A549 (cell line): ENCODE measurements at regions not wholly inside any gene's neighbourhood (a gene's known extent, or its start where the extent isn't known, plus 50 kb on each side); places are given as distances from the start of the nearest gene placed in this dataset.

Source experiments
- ATAC-seq, 2 experiments: fragments of 200-7000 bp in 1 of 2; fragments of >200 bp in 1 of 2; cut with Nextera tagmentation in 1 of 2; cut with Tn5 transposase in 1 of 2; 3 replicates each; pipeline versions ENCODE4 v1.8.0 to v1.9.1; 2018 to 2020; ENCODE audit warnings: mild to moderate bottlenecking in 1 of 2, moderate library complexity in 1 of 2
- CTCF ChIA-PET: fragments of 300-600 bp; sonication (Branson Sonifier 250); formaldehyde crosslinking; extraction: SDS; loops from one replicate; lab custom pipeline; 2021; ENCODE audit warnings: antibody characterized with exemption, inconsistent platforms; lab: Yijun Ruan, JAX
- POLR2A ChIA-PET: fragments of 350-600 bp; formaldehyde crosslinking; extraction: SDS; loops from one replicate; lab custom pipeline; 2021; ENCODE audit warnings: antibody characterized with exemption, inconsistent platforms; lab: Yijun Ruan, JAX
- DNase-seq, 2 experiments: peaks; one replicate each; pipeline versions ENCODE4 v3.0.0 to v3.0.0-alpha.2; 2011 to 2016; ENCODE audit warnings: low read depth in 1 of 2, low spot score in 1 of 2
- FAIRE-seq: peaks from 2 replicates; lab custom pipeline; 2011; peaks lifted over from hg19 to GRCh38; lab: Jason Lieb, UNC
- H3K27ac ChIP-seq, 2 experiments: fragments of >200 bp; sonication (Bioruptor Twin); formaldehyde crosslinking; 3 replicates each; pipeline ENCODE4 v1.5.1; 2016 to 2017
- H3K4me1 ChIP-seq: fragments of >200 bp; sonication (Bioruptor Twin); formaldehyde crosslinking; 3 replicates; pipeline ENCODE4 v1.6.1; 2016
- H3K4me2 ChIP-seq: fragments of >200 bp; sonication (Bioruptor Twin); formaldehyde crosslinking; 3 replicates; pipeline ENCODE4 v1.6.1; 2016
- H3K4me3 ChIP-seq: fragments of >200 bp; sonication (Bioruptor Twin); formaldehyde crosslinking; 3 replicates; pipeline ENCODE4 v1.5.1; 2016
- H3K9me3 ChIP-seq: fragments of >200 bp; sonication (Bioruptor Twin); formaldehyde crosslinking; 3 replicates; pipeline ENCODE4 v1.6.1; 2016
- ATOH8 ChIP-seq: fragments of 250-450 bp; sonication (Bioruptor Pico); IDR thresholded peaks from 2 replicates; pipeline ENCODE4 v1.5.0; 2020; ENCODE audit warnings: low read depth, mild to moderate bottlenecking, moderate library complexity
- BCL3 ChIP-seq: fragments of >200 bp; sonication (Bioruptor Twin); formaldehyde crosslinking; IDR thresholded peaks from 3 replicates; pipeline ENCODE4 v1.6.1; 2016
- CBX2 ChIP-seq: fragments of 200-600 bp; sonication (generic); IDR thresholded peaks from 2 replicates; pipeline ENCODE4 v1.6.1; 2016; ENCODE audit warnings: low read depth, mild to moderate bottlenecking, borderline replicate concordance
- CEBPB ChIP-seq, 2 experiments: fragments of >200 bp in 1 of 2; sonication (Bioruptor Twin) in 1 of 2; formaldehyde crosslinking in 1 of 2; IDR thresholded peaks; 2 replicates each; pipeline ENCODE4 v1.6.1; 2012 to 2016
- CHD2 ChIP-seq: fragments of 150-350 bp; IDR thresholded peaks from 2 replicates; pipeline ENCODE4 v1.6.1; 2014; ENCODE audit warnings: low read length; ENCODE audit not compliant: partially characterized antibody
- CHD4 ChIP-seq: fragments of 200-600 bp; sonication (generic); IDR thresholded peaks from 2 replicates; pipeline ENCODE4 v1.6.1; 2016; ENCODE audit warnings: antibody characterized with exemption, mild to moderate bottlenecking, borderline replicate concordance
- ELK1 ChIP-seq: fragments of 150-350 bp; IDR thresholded peaks from 2 replicates; pipeline ENCODE4 v1.6.1; 2014; ENCODE audit warnings: low read depth, mild to moderate bottlenecking, low read length
- ESRRA ChIP-seq: fragments of 150-350 bp; IDR thresholded peaks from 2 replicates; pipeline ENCODE4 v1.6.1; 2014; ENCODE audit warnings: mild to moderate bottlenecking, low read length, borderline replicate concordance
- FOSB ChIP-seq: fragments of 250-450 bp; sonication (Bioruptor Pico); IDR thresholded peaks from 2 replicates; pipeline ENCODE4 v1.5.0; 2020; ENCODE audit warnings: mild to moderate bottlenecking, moderate library complexity
- FOSL2 ChIP-seq, 2 experiments: fragments of 450-650 bp in 1 of 2; fragments of >200 bp in 1 of 2; sonication (Bioruptor Twin) in 1 of 2; formaldehyde crosslinking; IDR thresholded peaks; 2 replicates each; pipeline versions ENCODE4 v1.5.0 to v1.6.1; 2016 to 2020; ENCODE audit warnings: mild to moderate bottlenecking in 1 of 2, moderate library complexity in 1 of 2
- HEYL ChIP-seq: fragments of 250-450 bp; sonication (Bioruptor Pico); IDR thresholded peaks from 2 replicates; pipeline ENCODE4 v1.8.0; 2021; ENCODE audit warnings: mild to moderate bottlenecking, moderate library complexity
- HMGXB4 ChIP-seq: fragments of 250-450 bp; sonication (Bioruptor Pico); IDR thresholded peaks from 2 replicates; pipeline ENCODE4 v1.5.0; 2021; ENCODE audit warnings: mild to moderate bottlenecking, moderate library complexity, borderline replicate concordance
- HOXB5 ChIP-seq: fragments of 250-450 bp; sonication (Bioruptor Pico); IDR thresholded peaks from 2 replicates; pipeline ENCODE4 v1.5.0; 2020; ENCODE audit warnings: mild to moderate bottlenecking, moderate library complexity
- JUN ChIP-seq, 2 experiments: fragments of >200 bp; sonication (Bioruptor Twin); formaldehyde crosslinking; IDR thresholded peaks; 2 replicates in 1 of 2; 3 replicates in 1 of 2; pipeline ENCODE4 v1.6.1; 2016 to 2017
- JUNB ChIP-seq: fragments of >200 bp; sonication (Bioruptor Twin); formaldehyde crosslinking; IDR thresholded peaks from 2 replicates; pipeline ENCODE4 v1.6.1; 2016
- MAFK ChIP-seq: fragments of 450-650 bp; IDR thresholded peaks from 2 replicates; pipeline ENCODE4 v1.6.1; 2014; ENCODE audit not compliant: partially characterized antibody
- NFE2L2 ChIP-seq: fragments of 150-350 bp; conservative IDR thresholded peaks from 2 replicates; pipeline ENCODE4 v1.6.1; 2014; ENCODE audit warnings: low read length
- NPAS2 ChIP-seq: fragments of 250-450 bp; sonication (Bioruptor Pico); IDR thresholded peaks from 2 replicates; pipeline ENCODE4 v1.8.0; 2022; ENCODE audit warnings: mild to moderate bottlenecking, moderate library complexity, borderline replicate concordance
- POLR2A ChIP-seq: IDR thresholded peaks from 2 replicates; pipeline ENCODE4 v1.6.1; 2012; ENCODE audit warnings: mild to moderate bottlenecking, low read length
- RAD21 ChIP-seq, 2 experiments: fragments of >200 bp in 1 of 2; sonication (Bioruptor Twin) in 1 of 2; formaldehyde crosslinking in 1 of 2; IDR thresholded peaks in 1 of 2; conservative IDR thresholded peaks in 1 of 2; 2 replicates in 1 of 2; 3 replicates in 1 of 2; pipeline ENCODE4 v1.6.1; 2012 to 2018; ENCODE audit warnings: inconsistent platforms in 1 of 2
- TP53 ChIP-seq: fragments of 250-450 bp; sonication (Bioruptor Pico); IDR thresholded peaks from 2 replicates; pipeline ENCODE4 v1.5.0; 2021; ENCODE audit warnings: mild to moderate bottlenecking, moderate library complexity
- WGBS: methylation state at CpG from one replicate; pipeline ENCODE4 v1.1.6; 2017; ENCODE audit errors: missing lambda C conversion rate; 5-methylcytosine and 5-hydroxymethylcytosine counted together
- TF ChIP-seq, protein P1 (sequence below): IDR thresholded peaks from 2 replicates; pipeline ENCODE4 v1.6.1; 2012
- TF ChIP-seq, protein P2 (sequence below): fragments of >200 bp; sonication (Bioruptor Twin); formaldehyde crosslinking; IDR thresholded peaks from 2 replicates; pipeline ENCODE4 v1.6.1; 2016
- TF ChIP-seq, protein P3 (sequence below): IDR thresholded peaks from 2 replicates; pipeline ENCODE4 v1.6.1; 2012; ENCODE audit warnings: low read depth, borderline replicate concordance
- TF ChIP-seq, protein P4 (sequence below): fragments of 450-650 bp; IDR thresholded peaks from 2 replicates; pipeline ENCODE4 v1.6.1; 2014; ENCODE audit warnings: antibody characterized with exemption

GRCh38 chr3:159123877-159124276 is 322.0 kb downstream of the MFSD1 start:
- no peak for FAIRE-seq
- Histone ChIP-seq H3K27ac (no peak overlapping the region), H3K4me2 (no peak overlapping the region)
- TF ChIP-seq FOSL2 (IDR thresholded peaks at IDR 0.05) (no peak), FOSL2 (CRISPR knock-in tag; IDR thresholded peaks at IDR 0.05) (no peak), HOXB5 (CRISPR knock-in tag) (no peak), NFE2L2 (no peak), TP53 (CRISPR knock-in tag) (no peak), BCL3 (no peak), NPAS2 (CRISPR knock-in tag) (no peak), RAD21 (conservative IDR thresholded peaks at IDR 0.05 in 1 of 2, IDR thresholded peaks at IDR 0.05 in 1 of 2) (no peak), CEBPB (IDR thresholded peaks at IDR 0.05) (no peak), ESRRA (no peak), CHD4 (no peak), HMGXB4 (no peak), CHD2 (no peak), POLR2A (no peak)
- TF ChIP-seq, protein P1, sequence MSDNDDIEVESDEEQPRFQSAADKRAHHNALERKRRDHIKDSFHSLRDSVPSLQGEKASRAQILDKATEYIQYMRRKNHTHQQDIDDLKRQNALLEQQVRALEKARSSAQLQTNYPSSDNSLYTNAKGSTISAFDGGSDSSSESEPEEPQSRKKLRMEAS, result no peak
- TF ChIP-seq, all 56 proteins: peak for 0
- Histone ChIP-seq H3K4me1 (no peaks in the 10 kb centered on the region; the same call in 2 of the 3 replicates), H3K4me3 (no peak overlapping the region), H3K9me3 (no peaks in the 10 kb centered on the region)
- ATAC-seq (no peak), DNase-seq (no peak)
- WGBS, result 71% methylated on average over 1 of the region's 1 CpG
- POLR2A ChIA-PET, result no interaction called here
- CTCF ChIA-PET, result interaction anchor here (1.1 to 1.4 kb wide), 2 partner anchors 13 to 18 kb away, joined by 3 to 4 read pairs; no protein-coding TSS in a partner anchor

DNA sequence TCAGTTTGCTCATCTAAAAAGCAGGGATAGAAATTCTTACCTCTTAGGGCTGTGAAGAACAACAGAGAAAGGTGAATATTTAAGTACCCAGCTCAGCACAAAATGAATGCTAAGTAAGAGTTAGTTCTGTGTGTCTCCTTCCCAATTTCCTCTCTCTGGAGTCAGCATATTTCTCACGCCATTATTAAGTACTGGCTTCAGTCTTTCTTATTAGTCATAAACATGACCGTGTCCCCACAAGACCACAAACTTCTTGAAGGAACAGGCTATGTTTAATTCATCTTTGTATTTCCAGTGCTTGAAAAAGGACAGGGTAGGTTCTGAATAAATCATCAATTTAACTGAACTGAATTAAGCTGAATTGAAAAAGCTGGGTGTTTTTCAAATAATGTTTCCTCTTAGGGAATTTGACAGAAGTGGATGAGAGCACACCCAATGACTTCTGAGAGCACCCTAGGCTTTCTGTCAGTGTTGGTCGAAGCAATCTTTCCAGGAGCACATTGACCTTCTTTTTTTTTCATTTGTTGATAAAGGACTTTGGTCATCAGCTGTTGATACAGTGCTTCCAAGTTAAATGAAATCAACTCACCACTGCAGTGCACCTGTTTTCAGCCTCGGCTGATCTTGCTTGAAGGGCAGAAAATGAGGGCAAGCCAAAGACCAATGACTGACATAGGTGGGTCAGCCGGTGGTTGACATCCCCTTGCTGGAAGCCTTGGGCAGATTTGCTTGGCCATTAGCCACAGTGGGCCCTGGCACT is 324.6 kb downstream of the MFSD1 start:
- no peaks in the 10 kb centered on the region; the same call in 2 of the 3 replicates for H3K4me1 ChIP-seq
- no peaks in the 10 kb centered on the region for H3K9me3 ChIP-seq
- TF ChIP-seq TP53 (CRISPR knock-in tag), result no peak
- no peak for TF ChIP-seq FOSB (CRISPR knock-in tag)
- TF ChIP-seq ELK1, result no peak
- TF ChIP-seq, protein P2, sequence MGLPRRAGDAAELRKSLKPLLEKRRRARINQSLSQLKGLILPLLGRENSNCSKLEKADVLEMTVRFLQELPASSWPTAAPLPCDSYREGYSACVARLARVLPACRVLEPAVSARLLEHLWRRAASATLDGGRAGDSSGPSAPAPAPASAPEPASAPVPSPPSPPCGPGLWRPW, result no peak
- H3K27ac ChIP-seq, result no peak overlapping the region
- 32% methylated on average over 4 of the region's 5 CpGs for WGBS
- DNase-seq, result no peak
- CTCF ChIA-PET, result interaction anchor here (0.9 kb wide), 1 partner anchor 134 kb away, joined by 5 read pairs; no protein-coding TSS in a partner anchor
- H3K4me3 ChIP-seq, result no peak overlapping the region
- POLR2A ChIA-PET, result no interaction called here
- H3K4me2 ChIP-seq, result no peak overlapping the region
- no peak for FAIRE-seq
- ATAC-seq, result no peak

- DNase-seq (no peak), ATAC-seq (no peak), FAIRE-seq (no peak)
- ChIA-PET CTCF (no interaction called here), POLR2A (no interaction called here)
- Histone ChIP-seq H3K4me1 (no peaks in the 10 kb centered on the region; the same call in 2 of the 3 replicates), H3K27ac (no peak overlapping the region), H3K4me3 (no peak overlapping the region), H3K4me2 (no peak overlapping the region), H3K9me3 (no peaks in the 10 kb centered on the region)
- no peak for TF ChIP-seq FOSL2 (IDR thresholded peaks at IDR 0.05)
- no peak for TF ChIP-seq FOSL2 (CRISPR knock-in tag; IDR thresholded peaks at IDR 0.05)
- TF ChIP-seq JUN (IDR thresholded peaks at IDR 0.05), result no peak
- no peak for TF ChIP-seq FOSB (CRISPR knock-in tag)
- no peak for TF ChIP-seq JUNB
- no peak for TF ChIP-seq HEYL
- TF ChIP-seq, protein P3, sequence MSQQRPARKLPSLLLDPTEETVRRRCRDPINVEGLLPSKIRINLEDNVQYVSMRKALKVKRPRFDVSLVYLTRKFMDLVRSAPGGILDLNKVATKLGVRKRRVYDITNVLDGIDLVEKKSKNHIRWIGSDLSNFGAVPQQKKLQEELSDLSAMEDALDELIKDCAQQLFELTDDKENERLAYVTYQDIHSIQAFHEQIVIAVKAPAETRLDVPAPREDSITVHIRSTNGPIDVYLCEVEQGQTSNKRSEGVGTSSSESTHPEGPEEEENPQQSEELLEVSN, result no peak
- no peak for TF ChIP-seq ESRRA
- TF ChIP-seq, protein P4, sequence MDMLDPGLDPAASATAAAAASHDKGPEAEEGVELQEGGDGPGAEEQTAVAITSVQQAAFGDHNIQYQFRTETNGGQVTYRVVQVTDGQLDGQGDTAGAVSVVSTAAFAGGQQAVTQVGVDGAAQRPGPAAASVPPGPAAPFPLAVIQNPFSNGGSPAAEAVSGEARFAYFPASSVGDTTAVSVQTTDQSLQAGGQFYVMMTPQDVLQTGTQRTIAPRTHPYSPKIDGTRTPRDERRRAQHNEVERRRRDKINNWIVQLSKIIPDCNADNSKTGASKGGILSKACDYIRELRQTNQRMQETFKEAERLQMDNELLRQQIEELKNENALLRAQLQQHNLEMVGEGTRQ, result no peak
- TF ChIP-seq ATOH8 (CRISPR knock-in tag), result no peak
- no peak for TF ChIP-seq MAFK
- no peak for TF ChIP-seq CBX2
- TF ChIP-seq, protein P2, result no peak
- TF ChIP-seq CHD2, result no peak
These were observed 325.2 kb downstream of the MFSD1 start for GRCh38 chr3:159127021-159127392.
